Nephron progenitor cell (in vitro differentiated cells): ENCODE measurements at regions not wholly inside any gene's neighbourhood (a gene's known extent, or its start where the extent isn't known, plus 50 kb on each side); places are given as distances from the start of the nearest gene placed in this dataset.

Source experiments
- DNase-seq: peaks from one replicate; pipeline ENCODE4 v3.0.0; 2021
- H3K27ac Mint-ChIP-seq: 2 replicates; pipeline ENCODE4 v1.8.0; 2021; ENCODE audit warnings: mild to moderate bottlenecking, moderate library complexity, mixed read lengths
- H3K27me3 Mint-ChIP-seq: 2 replicates; pipeline ENCODE4 v1.8.0; 2021; ENCODE audit warnings: mild to moderate bottlenecking, low read depth, mixed read lengths; ENCODE audit not compliant: poor library complexity
- H3K36me3 Mint-ChIP-seq: 2 replicates; pipeline ENCODE4 v1.8.0; 2021; ENCODE audit warnings: low read depth, mixed read lengths
- H3K4me1 Mint-ChIP-seq: 2 replicates; pipeline ENCODE4 v1.8.0; 2021; ENCODE audit warnings: mixed read lengths
- H3K4me3 Mint-ChIP-seq: 2 replicates; pipeline ENCODE4 v1.8.0; 2021; ENCODE audit warnings: mild to moderate bottlenecking, moderate library complexity, mixed read lengths
- H3K9me3 Mint-ChIP-seq: 2 replicates; pipeline ENCODE4 v1.8.0; 2021; ENCODE audit warnings: mild to moderate bottlenecking, moderate library complexity, mixed read lengths
- TF ChIP-seq, protein P1 (sequence below): fragments of 200-600 bp; sonication (generic); IDR thresholded peaks from 2 replicates; pipeline ENCODE4 v1.5.0; 2021; ENCODE audit warnings: antibody characterized with exemption

DNA sequence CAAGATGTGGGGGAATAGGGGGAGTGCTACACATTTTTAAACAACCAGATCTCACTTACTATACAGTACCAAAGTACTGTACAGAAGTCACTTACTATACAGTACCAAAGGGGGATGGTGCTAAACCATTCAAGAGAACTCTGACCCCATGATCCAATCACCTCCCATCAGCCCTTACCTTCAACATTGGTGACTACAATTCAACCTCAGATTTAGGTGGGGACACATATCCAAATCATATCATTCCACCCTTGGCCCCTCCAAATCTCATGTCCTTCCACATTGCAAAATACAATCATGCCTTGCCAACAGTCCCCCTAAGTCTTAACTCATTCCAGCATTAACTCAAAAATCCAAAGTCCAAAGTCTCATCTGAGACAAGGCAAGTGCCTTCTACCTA lies 49.9 kb upstream of the CD2AP start:
- H3K4me3 Mint-ChIP-seq, result no peak overlapping the region
- no peaks in the 10 kb centered on the region for H3K4me1 Mint-ChIP-seq
- TF ChIP-seq, protein P1, sequence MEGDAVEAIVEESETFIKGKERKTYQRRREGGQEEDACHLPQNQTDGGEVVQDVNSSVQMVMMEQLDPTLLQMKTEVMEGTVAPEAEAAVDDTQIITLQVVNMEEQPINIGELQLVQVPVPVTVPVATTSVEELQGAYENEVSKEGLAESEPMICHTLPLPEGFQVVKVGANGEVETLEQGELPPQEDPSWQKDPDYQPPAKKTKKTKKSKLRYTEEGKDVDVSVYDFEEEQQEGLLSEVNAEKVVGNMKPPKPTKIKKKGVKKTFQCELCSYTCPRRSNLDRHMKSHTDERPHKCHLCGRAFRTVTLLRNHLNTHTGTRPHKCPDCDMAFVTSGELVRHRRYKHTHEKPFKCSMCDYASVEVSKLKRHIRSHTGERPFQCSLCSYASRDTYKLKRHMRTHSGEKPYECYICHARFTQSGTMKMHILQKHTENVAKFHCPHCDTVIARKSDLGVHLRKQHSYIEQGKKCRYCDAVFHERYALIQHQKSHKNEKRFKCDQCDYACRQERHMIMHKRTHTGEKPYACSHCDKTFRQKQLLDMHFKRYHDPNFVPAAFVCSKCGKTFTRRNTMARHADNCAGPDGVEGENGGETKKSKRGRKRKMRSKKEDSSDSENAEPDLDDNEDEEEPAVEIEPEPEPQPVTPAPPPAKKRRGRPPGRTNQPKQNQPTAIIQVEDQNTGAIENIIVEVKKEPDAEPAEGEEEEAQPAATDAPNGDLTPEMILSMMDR, result no peak
- DNase-seq, result no peak
- H3K27ac Mint-ChIP-seq, result no peak overlapping the region
- peaks cover 23% of the 10 kb centered on the region for H3K9me3 Mint-ChIP-seq
- peaks cover 3% of the 10 kb centered on the region for H3K27me3 Mint-ChIP-seq
- H3K36me3 Mint-ChIP-seq, result no peaks in the 10 kb centered on the region
